Hepatocyte (in vitro differentiated cells): ENCODE measurements at regions not wholly inside any gene's neighbourhood (a gene's known extent, or its start where the extent isn't known, plus 50 kb on each side); places are given as distances from the start of the nearest gene placed in this dataset.

ENCODE experiments used
- DNase-seq: peaks from one replicate; pipeline ENCODE4 v3.0.0-alpha.2; 2016; ENCODE audit warnings: low spot score
- H2AFZ ChIP-seq: fragments of 200-600 bp; sonication (generic); 2 replicates; pipeline ENCODE4 v1.6.0; 2016; ENCODE audit warnings: antibody characterized with exemption, mild to moderate bottlenecking
- H3K27ac ChIP-seq: fragments of 200-600 bp; sonication (generic); 2 replicates; pipeline ENCODE4 v1.5.1; 2016; ENCODE audit warnings: mild to moderate bottlenecking
- H3K27me3 ChIP-seq: fragments of 200-600 bp; sonication (generic); 2 replicates; pipeline ENCODE4 v1.6.1; 2016
- H3K36me3 ChIP-seq: fragments of 200-600 bp; sonication (generic); replicated peaks from 2 replicates; pipeline ENCODE4 v1.5.1; 2016; ENCODE audit warnings: low read depth; ENCODE audit not compliant: insufficient read depth
- H3K4me1 ChIP-seq: fragments of 200-600 bp; sonication (generic); 2 replicates; pipeline ENCODE4 v1.5.1; 2016; ENCODE audit warnings: mild to moderate bottlenecking, moderate library complexity; ENCODE audit not compliant: insufficient read depth
- H3K4me2 ChIP-seq: fragments of 200-600 bp; sonication (generic); 2 replicates; pipeline ENCODE4 v1.6.0; 2016
- H3K4me3 ChIP-seq: fragments of 200-600 bp; sonication (generic); 2 replicates; pipeline ENCODE4 v1.5.1; 2016; ENCODE audit warnings: mild to moderate bottlenecking
- H3K79me2 ChIP-seq: fragments of 200-600 bp; sonication (generic); 2 replicates; pipeline ENCODE4 v1.6.0; 2017; ENCODE audit warnings: mild to moderate bottlenecking
- H3K9me2 ChIP-seq: fragments of 200-600 bp; sonication (generic); replicated peaks from 2 replicates; pipeline ENCODE4 v1.6.0; 2017; ENCODE audit warnings: mild to moderate bottlenecking; ENCODE audit not compliant: insufficient read depth
- H3K9me3 ChIP-seq: fragments of 200-600 bp; sonication (generic); 2 replicates; pipeline ENCODE4 v1.5.1; 2016; ENCODE audit warnings: low read depth, mild to moderate bottlenecking
- H4K20me1 ChIP-seq: fragments of 200-600 bp; sonication (generic); 2 replicates; pipeline ENCODE4 v1.6.0; 2016; ENCODE audit warnings: mild to moderate bottlenecking; ENCODE audit not compliant: insufficient read depth, poor library complexity, severe bottlenecking
- EZH2 ChIP-seq: fragments of 200-600 bp; sonication (generic); IDR thresholded peaks from 2 replicates; pipeline ENCODE4 v1.6.1; 2016; ENCODE audit warnings: antibody characterized with exemption, mild to moderate bottlenecking, borderline replicate concordance
- EZH2phosphoT487 ChIP-seq: fragments of 200-600 bp; sonication (generic); IDR thresholded peaks from one replicate; pipeline ENCODE4 v1.6.1; 2018; ENCODE audit warnings: antibody characterized with exemption, mild to moderate bottlenecking, low read depth, moderate library complexity; ENCODE audit not compliant: unreplicated experiment, severe bottlenecking
- WGBS: methylation state at CpG from one replicate; pipeline ENCODE4 v1.1.6; 2016; ENCODE audit warnings: low lambda C conversion rate; ENCODE audit errors: missing lambda C conversion rate; 5-methylcytosine and 5-hydroxymethylcytosine counted together
- TF ChIP-seq, protein P1 (sequence below): fragments of 200-600 bp; sonication (generic); IDR thresholded peaks from 2 replicates; pipeline ENCODE4 v1.5.1; 2016; ENCODE audit warnings: antibody characterized with exemption, mild to moderate bottlenecking; ENCODE audit not compliant: poor library complexity

DNA sequence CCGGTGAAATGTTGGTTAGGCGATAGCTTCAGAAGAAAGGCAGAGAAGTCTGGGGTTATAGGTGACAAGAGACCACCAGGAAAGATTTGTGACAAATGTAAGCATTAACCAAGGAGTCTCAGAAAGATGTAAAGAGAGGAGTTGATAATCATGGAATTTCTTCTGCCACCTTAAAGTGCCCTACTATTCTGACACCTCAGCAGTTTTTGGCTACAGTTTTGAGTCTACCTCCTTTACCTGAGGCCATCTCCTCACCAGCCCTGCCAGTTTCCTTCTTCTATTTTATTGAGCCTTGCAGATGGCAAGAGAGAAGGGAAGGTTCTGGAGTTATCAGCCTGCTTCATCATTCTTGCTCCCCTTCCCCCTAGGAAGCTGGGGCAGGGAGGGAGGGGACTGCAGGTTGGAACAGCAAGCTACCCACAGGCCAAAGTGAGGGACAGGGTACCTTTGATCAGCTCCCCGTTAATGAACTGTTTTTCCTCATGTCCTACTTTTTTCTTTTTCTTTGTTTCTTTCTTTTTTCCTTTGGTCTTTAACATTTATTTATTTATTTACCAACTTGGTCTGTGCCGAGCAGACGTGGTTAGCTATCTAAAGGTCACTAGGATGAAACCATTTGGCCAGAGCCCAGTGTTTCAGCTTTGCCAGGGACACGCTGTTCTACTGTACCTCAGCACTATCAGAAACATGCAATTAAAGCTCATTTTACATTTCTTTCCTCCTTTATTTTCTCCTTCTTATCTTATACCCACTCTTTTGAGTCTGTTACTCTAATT lies 438.7 kb upstream of the AR start:
- Histone ChIP-seq H3K79me2 (no peaks in the 10 kb centered on the region), H3K9me2 (no peaks in the 10 kb centered on the region), H2AFZ (no peak overlapping the region), H3K4me1 (no peaks in the 10 kb centered on the region), H3K4me3 (no peak overlapping the region), H4K20me1 (no peaks in the 10 kb centered on the region), H3K27me3 (no peaks in the 10 kb centered on the region), H3K27ac (no peak overlapping the region), H3K36me3 (no peaks in the 10 kb centered on the region), H3K4me2 (no peak overlapping the region), H3K9me3 (no peaks in the 10 kb centered on the region)
- DNase-seq: no peak
- TF ChIP-seq, protein P1, sequence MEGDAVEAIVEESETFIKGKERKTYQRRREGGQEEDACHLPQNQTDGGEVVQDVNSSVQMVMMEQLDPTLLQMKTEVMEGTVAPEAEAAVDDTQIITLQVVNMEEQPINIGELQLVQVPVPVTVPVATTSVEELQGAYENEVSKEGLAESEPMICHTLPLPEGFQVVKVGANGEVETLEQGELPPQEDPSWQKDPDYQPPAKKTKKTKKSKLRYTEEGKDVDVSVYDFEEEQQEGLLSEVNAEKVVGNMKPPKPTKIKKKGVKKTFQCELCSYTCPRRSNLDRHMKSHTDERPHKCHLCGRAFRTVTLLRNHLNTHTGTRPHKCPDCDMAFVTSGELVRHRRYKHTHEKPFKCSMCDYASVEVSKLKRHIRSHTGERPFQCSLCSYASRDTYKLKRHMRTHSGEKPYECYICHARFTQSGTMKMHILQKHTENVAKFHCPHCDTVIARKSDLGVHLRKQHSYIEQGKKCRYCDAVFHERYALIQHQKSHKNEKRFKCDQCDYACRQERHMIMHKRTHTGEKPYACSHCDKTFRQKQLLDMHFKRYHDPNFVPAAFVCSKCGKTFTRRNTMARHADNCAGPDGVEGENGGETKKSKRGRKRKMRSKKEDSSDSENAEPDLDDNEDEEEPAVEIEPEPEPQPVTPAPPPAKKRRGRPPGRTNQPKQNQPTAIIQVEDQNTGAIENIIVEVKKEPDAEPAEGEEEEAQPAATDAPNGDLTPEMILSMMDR: no peak
- TF ChIP-seq EZH2 (no peak), EZH2phosphoT487 (no peak)
- 68% methylated on average over 6 of the region's 6 CpGs for WGBS

DNA sequence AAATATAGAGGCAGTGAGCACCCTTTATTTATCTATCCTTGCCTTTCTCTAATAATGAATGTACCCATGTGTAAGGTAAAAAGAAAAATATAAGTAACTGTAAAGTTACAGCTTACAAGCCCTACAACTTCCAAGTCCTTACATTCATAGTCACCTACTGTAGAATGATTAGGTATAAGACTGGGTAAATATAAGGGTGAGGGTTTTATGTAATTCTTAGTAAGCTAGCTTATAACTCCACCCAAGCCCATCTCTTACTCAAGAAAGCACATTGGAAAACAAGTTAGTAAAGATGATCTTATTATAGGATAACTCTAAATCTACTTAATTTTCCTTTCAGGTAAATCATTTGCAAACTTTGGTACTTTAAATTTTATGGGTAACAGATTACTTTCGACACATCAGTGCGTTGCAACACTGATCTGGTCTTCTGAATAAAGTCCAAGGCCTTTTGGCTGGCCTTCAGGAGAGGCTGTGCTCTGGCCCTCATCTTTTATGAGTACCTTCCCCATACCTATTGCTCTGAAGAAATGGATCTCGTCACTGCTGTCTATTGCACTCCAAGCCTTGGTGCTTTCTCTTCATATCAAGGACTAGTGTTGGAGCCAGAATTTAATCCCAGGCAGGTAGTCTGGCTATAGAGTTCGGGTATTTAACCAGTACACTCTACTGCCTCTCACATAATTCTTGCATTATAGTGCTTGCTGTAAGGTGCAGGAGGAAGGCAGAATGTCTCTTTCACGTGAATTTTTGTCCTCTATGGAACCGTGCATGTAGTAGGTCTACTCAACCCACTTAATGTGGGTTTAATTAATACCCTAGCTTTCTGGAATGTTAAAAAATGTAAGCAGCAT lies 443.6 kb upstream of the AR start:
- no peak for DNase-seq
- Histone ChIP-seq H3K4me3 (no peak overlapping the region), H3K4me2 (no peak overlapping the region), H3K36me3 (no peaks in the 10 kb centered on the region), H3K27me3 (no peaks in the 10 kb centered on the region), H3K79me2 (no peaks in the 10 kb centered on the region), H3K9me3 (no peaks in the 10 kb centered on the region), H3K9me2 (no peaks in the 10 kb centered on the region), H3K4me1 (no peaks in the 10 kb centered on the region), H3K27ac (no peak overlapping the region), H4K20me1 (no peaks in the 10 kb centered on the region), H2AFZ (no peak overlapping the region)
- TF ChIP-seq, protein P1: no peak
- no peak for TF ChIP-seq EZH2
- TF ChIP-seq EZH2phosphoT487: no peak
- 62% methylated on average over 6 of the region's 6 CpGs for WGBS

DNA sequence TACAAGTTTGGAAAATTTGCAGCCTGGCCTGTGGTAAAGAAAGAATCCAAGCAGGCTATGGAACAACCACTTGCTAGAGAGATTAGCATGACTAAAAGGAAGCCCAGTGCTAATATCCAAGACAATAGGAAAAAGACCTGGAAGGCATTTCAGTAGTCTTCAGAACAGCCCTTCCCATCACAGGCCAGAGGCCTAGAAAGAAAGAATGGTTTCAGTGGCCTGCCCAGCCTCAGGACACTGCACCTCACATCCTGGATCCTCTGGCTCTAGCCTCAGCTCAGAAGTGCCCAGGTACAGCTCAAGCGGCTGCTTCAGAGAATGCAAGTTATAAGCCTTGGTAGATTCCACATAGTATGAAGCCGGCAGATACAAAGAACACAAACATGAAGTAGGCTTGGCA lies 449.8 kb upstream of the AR start:
- Histone ChIP-seq H3K9me3 (no peaks in the 10 kb centered on the region), H2AFZ (no peak overlapping the region), H3K36me3 (no peaks in the 10 kb centered on the region), H3K4me2 (no peak overlapping the region), H4K20me1 (no peaks in the 10 kb centered on the region), H3K4me1 (no peaks in the 10 kb centered on the region), H3K4me3 (no peak overlapping the region), H3K79me2 (no peaks in the 10 kb centered on the region), H3K9me2 (no peaks in the 10 kb centered on the region), H3K27me3 (no peaks in the 10 kb centered on the region), H3K27ac (no peak overlapping the region)
- TF ChIP-seq EZH2 (no peak), EZH2phosphoT487 (no peak)
- TF ChIP-seq, protein P1: no peak
- 83% methylated on average over 2 of the region's 2 CpGs for WGBS
- DNase-seq: no peak
